OCI-LY3 (cell line): ENCODE measurements at regions not wholly inside any gene's neighbourhood (a gene's known extent, or its start where the extent isn't known, plus 50 kb on each side); places are given as distances from the start of the nearest gene placed in this dataset.

Experiments
- CTCF ChIP-seq: fragments of 200-600, 300-600 bp; sonication (generic); IDR thresholded peaks from 2 replicates; pipeline ENCODE4 v1.5.1; 2014; ENCODE audit warnings: antibody characterized with exemption, low read length, low read depth
- EZH2phosphoT487 ChIP-seq: fragments of 200-600 bp; shearing (Covaris generic); IDR thresholded peaks from 2 replicates; pipeline ENCODE4 v1.6.1; 2018; ENCODE audit warnings: antibody characterized with exemption, mixed run types, low read depth

- TF ChIP-seq CTCF = no peak
- TF ChIP-seq EZH2phosphoT487 = no peak
Measured at GRCh38 chr2:234546770-234547169, 49.9 kb upstream of the ARL4C start.
